ENCODE measurements at regions not wholly inside any gene's neighbourhood (a gene's known extent, or its start where the extent isn't known, plus 50 kb on each side); places are given as distances from the start of the nearest gene placed in this dataset.
"Not testable (repeated sequence)": the region's sequence is repeated elsewhere in the genome, so short reads cannot be mapped to it uniquely, and the experiment has no call there.

GRCh38 chr15:31433091-31433490, 106.5 kb downstream of the KLF13 start:
- Mint-ChIP-seq H3K4me3 (no peak overlapping the region), H3K9me3 (no peaks in the 10 kb centered on the region), H3K36me3 (no peaks in the 10 kb centered on the region), H3K27me3 (no peaks in the 10 kb centered on the region), H3K27ac (peak overlapping the region; percentile 93 to 100 (median 100)), H3K4me1 (peaks cover 36 to 72% (median 63%) of the 10 kb centered on the region in 4 donors)
- no peak for DNase-seq
- POLR2A ChIA-PET: interaction anchor here (0.7 to 11.2 kb wide), 12 partner anchors 13 to 168 kb away, joined by 3 to 181 read pairs (median 21); no protein-coding TSS in a partner anchor
- no peak for ATAC-seq

GRCh38 chr15:31433574-31433973, 106.9 kb downstream of the KLF13 start:
- Mint-ChIP-seq H3K9me3 (no peaks in the 10 kb centered on the region), H3K27ac (peak overlapping the region; percentile 93 to 100 (median 100)), H3K4me3 (peak overlapping the region in 7 of 10 donors; percentile 77 to 91 (median 85)), H3K36me3 (no peaks in the 10 kb centered on the region), H3K4me1 (peaks cover 41 to 77% (median 68%) of the 10 kb centered on the region in 4 donors), H3K27me3 (no peaks in the 10 kb centered on the region)
- POLR2A ChIA-PET: interaction anchor here (1.5 to 11.2 kb wide), 16 partner anchors 9 to 169 kb away, joined by 4 to 181 read pairs (median 38); partner anchors contain the start of gene KLF13
- ATAC-seq: no peak
- no peak for DNase-seq

- Mint-ChIP-seq H3K9me3 (no peaks in the 10 kb centered on the region), H3K27me3 (no peaks in the 10 kb centered on the region), H3K4me3 (peak overlapping the region; percentile 74 to 91 (median 82)), H3K27ac (peak overlapping the region; percentile 93 to 100 (median 100)), H3K4me1 (peaks cover 43 to 83% (median 74%) of the 10 kb centered on the region in 4 donors), H3K36me3 (no peaks in the 10 kb centered on the region)
- ATAC-seq (no peak), DNase-seq (no peak)
- POLR2A ChIA-PET: interaction anchor here (0.9 to 11.2 kb wide), 30 partner anchors 9 to 228 kb away, joined by 3 to 181 read pairs (median 15); partner anchors contain the start of gene KLF13
Observed at GRCh38 chr15:31434275-31434587, 107.6 kb downstream of the KLF13 start.

GRCh38 chr15:31434588-31435260, 108.1 kb downstream of the KLF13 start:
- Mint-ChIP-seq H3K27me3 (no peaks in the 10 kb centered on the region), H3K9me3 (no peaks in the 10 kb centered on the region), H3K4me1 (peaks cover 46 to 88% (median 79%) of the 10 kb centered on the region in 4 donors), H3K36me3 (no peaks in the 10 kb centered on the region), H3K27ac (peak overlapping the region; percentile 93 to 100 (median 100)), H3K4me3 (peak overlapping the region; percentile 77 to 91 (median 84))
- ATAC-seq (peak; percentile 65 to 70), DNase-seq (peak in 9 of 10 donors; percentile 58 to 92 (median 77))
- POLR2A ChIA-PET: interaction anchor here (0.6 to 11.2 kb wide), 36 partner anchors 9 to 230 kb away, joined by 3 to 181 read pairs (median 10); partner anchors contain the start of gene KLF13

GRCh38 chr15:31435261-31435911, 108.8 kb downstream of the KLF13 start:
- Mint-ChIP-seq H3K4me1 (peaks cover 45 to 89% (median 79%) of the 10 kb centered on the region in 4 donors), H3K27ac (peak overlapping the region; percentile 93 to 100 (median 100)), H3K27me3 (no peaks in the 10 kb centered on the region), H3K4me3 (peak overlapping the region; percentile 77 to 91 (median 84)), H3K36me3 (no peaks in the 10 kb centered on the region), H3K9me3 (no peaks in the 10 kb centered on the region)
- POLR2A ChIA-PET: interaction anchor here (0.6 to 11.2 kb wide), 36 partner anchors 8 to 231 kb away, joined by 3 to 181 read pairs (median 10); partner anchors contain the start of gene KLF13
- DNase-seq (peak; percentile 49 to 94 (median 86)), ATAC-seq (peak; percentile 73 to 78)

- H3K36me3 Mint-ChIP-seq: no peaks in the 10 kb centered on the region
- H3K4me3 Mint-ChIP-seq: peak overlapping the region; percentile 77 to 91 (median 84)
- H3K27me3 Mint-ChIP-seq: no peaks in the 10 kb centered on the region
- DNase-seq (peak in 5 of 10 donors; percentile 10 to 51 (median 28)), ATAC-seq (peak; percentile 0 to 5)
- peaks cover 49 to 86% (median 81%) of the 10 kb centered on the region in 4 donors for H3K4me1 Mint-ChIP-seq
- POLR2A ChIA-PET: interaction anchor here (0.5 to 11.2 kb wide), 26 partner anchors 11 to 231 kb away, joined by 3 to 181 read pairs (median 20); partner anchors contain the start of gene KLF13
- H3K9me3 Mint-ChIP-seq: no peaks in the 10 kb centered on the region
- peak overlapping the region; percentile 93 to 100 (median 100) for H3K27ac Mint-ChIP-seq
Observed at GRCh38 chr15:31435912-31436628, 109.4 kb downstream of the KLF13 start.

- Mint-ChIP-seq H3K9me3 (no peaks in the 10 kb centered on the region), H3K27me3 (no peaks in the 10 kb centered on the region), H3K27ac (peak overlapping the region; percentile 93 to 100 (median 100)), H3K36me3 (no peaks in the 10 kb centered on the region), H3K4me1 (peaks cover 46 to 92% (median 85%) of the 10 kb centered on the region in 4 donors), H3K4me3 (peak overlapping the region in 9 of 10 donors; percentile 10 to 88 (median 36))
- ATAC-seq (no peak), DNase-seq (peak in 4 of 10 donors; percentile 11 to 38 (median 15))
- POLR2A ChIA-PET: interaction anchor here (1.0 to 11.2 kb wide), 15 partner anchors 22 to 171 kb away, joined by 3 to 181 read pairs (median 7); partner anchors contain the start of gene KLF13
Observed at GRCh38 chr15:31437686-31438085, 111.1 kb downstream of the KLF13 start.

- no peaks in the 10 kb centered on the region for H3K36me3 Mint-ChIP-seq
- H3K4me1 Mint-ChIP-seq: peaks cover 48 to 90% (median 80%) of the 10 kb centered on the region in 4 donors
- peak overlapping the region in 9 of 10 donors; percentile 6 to 63 (median 31) for H3K4me3 Mint-ChIP-seq
- no peaks in the 10 kb centered on the region for H3K27me3 Mint-ChIP-seq
- peak overlapping the region; percentile 93 to 100 (median 100) for H3K27ac Mint-ChIP-seq
- no peak for DNase-seq
- POLR2A ChIA-PET: interaction anchor here (0.9 to 11.2 kb wide), 14 partner anchors 27 to 172 kb away, joined by 3 to 181 read pairs (median 32); partner anchors contain the start of gene KLF13
- no peak for ATAC-seq
- no peaks in the 10 kb centered on the region for H3K9me3 Mint-ChIP-seq
Observed at GRCh38 chr15:31438601-31439265, 112.1 kb downstream of the KLF13 start.

GRCh38 chr15:31439328-31439727, 112.7 kb downstream of the KLF13 start:
- Mint-ChIP-seq H3K36me3 (no peaks in the 10 kb centered on the region), H3K27ac (peak overlapping the region; percentile 93 to 100 (median 100)), H3K4me1 (peaks cover 42 to 88% (median 76%) of the 10 kb centered on the region in 4 donors), H3K9me3 (no peaks in the 10 kb centered on the region), H3K4me3 (peak overlapping the region in 9 of 10 donors; percentile 8 to 60 (median 25)), H3K27me3 (no peaks in the 10 kb centered on the region)
- ATAC-seq: no peak
- DNase-seq: peak in 2 of 10 donors; percentile 25 to 75
- POLR2A ChIA-PET: interaction anchor here (0.9 to 11.2 kb wide), 13 partner anchors 9 to 113 kb away, joined by 3 to 181 read pairs (median 7); partner anchors contain the start of gene KLF13

GRCh38 chr15:31440216-31440615, 113.6 kb downstream of the KLF13 start:
- Mint-ChIP-seq H3K4me3 (peak overlapping the region; percentile 62 to 85 (median 73)), H3K4me1 (peaks cover 37 to 83% (median 67%) of the 10 kb centered on the region in 4 donors), H3K27ac (peak overlapping the region; percentile 52 to 100 (median 90))
- H3K36me3 Mint-ChIP-seq, ATAC-seq, H3K27me3 Mint-ChIP-seq, H3K9me3 Mint-ChIP-seq, DNase-seq: not testable (repeated sequence)
- POLR2A ChIA-PET: interaction anchor here (1.0 to 11.2 kb wide), 13 partner anchors 8 to 114 kb away, joined by 3 to 181 read pairs (median 7); partner anchors contain the start of gene KLF13

GRCh38 chr15:31440754-31441311, 114.2 kb downstream of the KLF13 start:
- Mint-ChIP-seq H3K27ac (peak overlapping the region; percentile 52 to 94 (median 88)), H3K9me3 (no peaks in the 10 kb centered on the region), H3K4me3 (peak overlapping the region; percentile 64 to 85 (median 74)), H3K27me3 (no peaks in the 10 kb centered on the region), H3K4me1 (peaks cover 31 to 77% (median 61%) of the 10 kb centered on the region in 4 donors), H3K36me3 (no peaks in the 10 kb centered on the region)
- ATAC-seq: peak; percentile 27 to 35
- POLR2A ChIA-PET: interaction anchor here (0.7 to 11.2 kb wide), 13 partner anchors 7 to 225 kb away, joined by 3 to 181 read pairs (median 6); partner anchors contain the start of gene KLF13
- peak in 5 of 10 donors; percentile 29 to 44 (median 38) for DNase-seq

All from naive thymus-derived CD8-positive, alpha-beta T cell (primary cell).